CD14-positive monocyte (primary cell): ENCODE measurements at regions not wholly inside any gene's neighbourhood (a gene's known extent, or its start where the extent isn't known, plus 50 kb on each side); places are given as distances from the start of the nearest gene placed in this dataset.

ENCODE experiments used
- DNase-seq, 3 donors: peaks; one replicate each; pipeline ENCODE4 v3.0.0-alpha.2; 2011 to 2022
- H2AFZ ChIP-seq: 2 replicates; pipeline ENCODE4 v1.6.0; 2012; ENCODE audit warnings: mild to moderate bottlenecking, low read depth, low read length, inconsistent platforms; ENCODE audit not compliant: insufficient read depth, poor library complexity, severe bottlenecking
- H3K27ac ChIP-seq, 2 donors: 1 replicate in 1 of 2; 2 replicates in 1 of 2; pipeline ENCODE4 v1.5.1; 2012 to 2013; ENCODE audit warnings: low read length in 2 of 2, control low read depth in 1 of 2, inconsistent platforms in 1 of 2, low read depth in 1 of 2, mild to moderate bottlenecking in 1 of 2
- H3K27me3 ChIP-seq, 2 donors: one replicate each; pipeline versions ENCODE4 v1.6.0 to v1.6.1; 2011 to 2013; ENCODE audit warnings: low read length in 2 of 2; ENCODE audit not compliant: control insufficient read depth in 2 of 2, insufficient read depth in 2 of 2
- H3K36me3 ChIP-seq, 2 donors: replicated peaks in 1 of 2; 1 replicate in 1 of 2; 2 replicates in 1 of 2; pipeline versions ENCODE4 v1.5.1 to v1.6.1; 2012 to 2013; ENCODE audit warnings: low read length in 2 of 2, control low read depth in 1 of 2, inconsistent platforms in 1 of 2, mild to moderate bottlenecking in 1 of 2; ENCODE audit not compliant: insufficient read depth in 2 of 2, control insufficient read depth in 1 of 2
- H3K4me1 ChIP-seq, 2 donors: 1 replicate in 1 of 2; 2 replicates in 1 of 2; pipeline versions ENCODE4 v1.5.1 to v1.6.1; 2012 to 2013; ENCODE audit warnings: low read length in 2 of 2, control low read depth in 1 of 2, inconsistent platforms in 1 of 2, mild to moderate bottlenecking in 1 of 2, moderate library complexity in 1 of 2; ENCODE audit not compliant: insufficient read depth in 2 of 2, control insufficient read depth in 1 of 2
- H3K4me2 ChIP-seq: replicated peaks from 2 replicates; pipeline ENCODE3; 2012; ENCODE audit warnings: low read length, moderate library complexity, mild to moderate bottlenecking; ENCODE audit not compliant: poor library complexity, severe bottlenecking; ENCODE audit errors: extremely low read depth
- H3K4me3 ChIP-seq, 3 experiments: fragments of 200-600 bp in 1 of 3; sonication (generic) in 1 of 3; replicated peaks in 1 of 3; 1 replicate in 2 of 3; 2 replicates in 1 of 3; pipeline ENCODE4 v1.5.1; 2011 to 2013; ENCODE audit warnings: low read length in 3 of 3, mild to moderate bottlenecking in 3 of 3, control low read depth in 2 of 3, low read depth in 2 of 3, inconsistent platforms in 1 of 3, moderate library complexity in 1 of 3
- H3K79me2 ChIP-seq: 2 replicates; pipeline ENCODE4 v1.6.0; 2012; ENCODE audit warnings: mild to moderate bottlenecking, control low read depth, inconsistent platforms, low read length, moderate library complexity; ENCODE audit not compliant: insufficient read depth
- H3K9ac ChIP-seq: 2 replicates; pipeline ENCODE4 v1.6.0; 2017; ENCODE audit warnings: low read length, mild to moderate bottlenecking; ENCODE audit not compliant: insufficient read depth, poor library complexity, severe bottlenecking
- H3K9me3 ChIP-seq, 2 donors: replicated peaks in 1 of 2; 1 replicate in 1 of 2; 2 replicates in 1 of 2; pipeline versions ENCODE4 v1.5.1 to v1.6.1; 2012 to 2013; ENCODE audit warnings: low read length in 2 of 2, control low read depth in 1 of 2; ENCODE audit not compliant: control insufficient read depth in 1 of 2, insufficient read depth in 1 of 2
- H4K20me1 ChIP-seq: 2 replicates; pipeline ENCODE4 v1.6.0; 2012; ENCODE audit warnings: mild to moderate bottlenecking, low read length, control low read depth, moderate library complexity; ENCODE audit not compliant: insufficient read depth
- H3K27ac Mint-ChIP-seq, 7 donors: one replicate each; pipeline ENCODE4 v1.8.0; 2020; ENCODE audit warnings: mild to moderate bottlenecking in 7 of 7, mixed read lengths in 7 of 7, moderate library complexity in 6 of 7, inconsistent platforms in 2 of 7
- H3K27me3 Mint-ChIP-seq, 3 donors: one replicate each; pipeline ENCODE4 v1.8.0; 2021 to 2022; ENCODE audit warnings: low read depth in 3 of 3, mild to moderate bottlenecking in 3 of 3, mixed read lengths in 3 of 3, moderate library complexity in 3 of 3, inconsistent platforms in 1 of 3
- H3K36me3 Mint-ChIP-seq, 2 donors: one replicate each; pipeline ENCODE4 v1.8.0; 2020; ENCODE audit warnings: mixed read lengths in 2 of 2, inconsistent platforms in 1 of 2, mild to moderate bottlenecking in 1 of 2
- H3K4me1 Mint-ChIP-seq: one replicate; pipeline ENCODE4 v1.8.0; 2020; ENCODE audit warnings: mild to moderate bottlenecking, mixed read lengths
- H3K4me3 Mint-ChIP-seq, 2 donors: one replicate each; pipeline ENCODE4 v1.8.0; 2020; ENCODE audit warnings: mild to moderate bottlenecking in 2 of 2, mixed read lengths in 2 of 2, moderate library complexity in 1 of 2
- H3K9me3 Mint-ChIP-seq, 7 donors: one replicate each; pipeline ENCODE4 v1.8.0; 2020 to 2022; ENCODE audit warnings: mixed read lengths in 7 of 7, mild to moderate bottlenecking in 6 of 7, moderate library complexity in 6 of 7, inconsistent platforms in 2 of 7
- CTCF ChIP-seq: fragments of 200-600 bp; IDR thresholded peaks from one replicate; pipeline ENCODE4 v1.8.0; 2022; ENCODE audit warnings: antibody characterized with exemption, mild to moderate bottlenecking
- WGBS: methylation state at CpG from one replicate; pipeline ENCODE4 v1.1.5; 2013; ENCODE audit warnings: missing lambda C conversion rate; ENCODE audit not compliant: insufficient coverage; 5-methylcytosine and 5-hydroxymethylcytosine counted together
- intact Hi-C, 2 donors: fragments of 100-400 bp; cut with micrococcal nuclease; formaldehyde crosslinking; loops; one replicate each; pipeline versions ENCODE4 v1.15.0 to v1.15.1; 2023

- no CpG with 5 or more reads among the region's 3 CpGs for WGBS
- DNase-seq = no peak
- peaks cover 0 to 15% (median 1%) of the 10 kb centered on the region in 7 donors for H3K9me3 Mint-ChIP-seq
- Histone ChIP-seq H3K4me1 (no peaks in the 10 kb centered on the region), H4K20me1 (no peaks in the 10 kb centered on the region), H3K79me2 (no peaks in the 10 kb centered on the region), H3K27ac (no peak overlapping the region), H3K36me3 (no peaks in the 10 kb centered on the region), H3K9me3 (peaks cover 0 to 7% of the 10 kb centered on the region in 2 donors), H3K9ac (no peak overlapping the region), H3K4me2 (no peak overlapping the region), H3K4me3 (no peak overlapping the region), H2AFZ (no peak overlapping the region), H3K27me3 (no peaks in the 10 kb centered on the region)
- H3K4me3 Mint-ChIP-seq = no peak overlapping the region
- H3K36me3 Mint-ChIP-seq = no peaks in the 10 kb centered on the region
- H3K4me1 Mint-ChIP-seq = no peaks in the 10 kb centered on the region
- no peak overlapping the region for H3K27ac Mint-ChIP-seq
- peaks cover 0 to 4% (median 0%) of the 10 kb centered on the region in 3 donors for H3K27me3 Mint-ChIP-seq
- intact Hi-C loops = no loop called here
- no peak for TF ChIP-seq CTCF
Observed at GRCh38 chr2:219916726-219917440, 289.5 kb downstream of the SLC4A3 start.

DNA sequence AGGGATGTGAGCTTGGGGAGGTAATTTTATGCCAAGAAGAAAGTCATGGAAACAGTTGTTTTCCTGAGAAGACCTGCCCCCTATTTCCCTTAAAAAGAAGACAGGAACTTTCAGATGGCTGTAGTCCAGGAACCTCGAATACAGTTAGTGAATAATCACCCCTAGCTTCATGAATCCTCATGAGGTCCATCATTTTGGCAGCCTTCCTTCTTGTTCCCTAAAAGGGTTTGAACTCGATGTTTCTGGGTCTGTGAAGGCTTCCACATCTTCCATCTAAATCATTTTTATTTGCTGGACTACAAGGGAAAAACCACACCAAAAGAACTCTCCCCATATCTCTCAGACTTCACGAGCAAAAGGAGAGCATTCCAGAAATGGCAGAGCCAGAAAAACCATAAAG is 290.8 kb downstream of the SLC4A3 start:
- Histone ChIP-seq H3K27me3 (no peaks in the 10 kb centered on the region), H3K79me2 (no peaks in the 10 kb centered on the region), H4K20me1 (no peaks in the 10 kb centered on the region), H3K4me3 (no peak overlapping the region), H3K4me2 (no peak overlapping the region), H3K27ac (no peak overlapping the region), H3K9me3 (peaks cover 0 to 7% of the 10 kb centered on the region in 2 donors), H2AFZ (no peak overlapping the region), H3K36me3 (no peaks in the 10 kb centered on the region), H3K4me1 (no peaks in the 10 kb centered on the region), H3K9ac (no peak overlapping the region)
- WGBS = no CpG with 5 or more reads among the region's 3 CpGs
- no peaks in the 10 kb centered on the region for H3K36me3 Mint-ChIP-seq
- H3K9me3 Mint-ChIP-seq = peaks cover 0 to 14% (median 1%) of the 10 kb centered on the region in 7 donors
- no peak overlapping the region for H3K4me3 Mint-ChIP-seq
- no peak for TF ChIP-seq CTCF
- no peak for DNase-seq
- H3K27ac Mint-ChIP-seq = no peak overlapping the region
- H3K4me1 Mint-ChIP-seq = no peaks in the 10 kb centered on the region
- peaks cover 0 to 4% (median 2%) of the 10 kb centered on the region in 3 donors for H3K27me3 Mint-ChIP-seq
- intact Hi-C loops = no loop called here
